ENCODE measurements at regions not wholly inside any gene's neighbourhood (a gene's known extent, or its start where the extent isn't known, plus 50 kb on each side); places are given as distances from the start of the nearest gene placed in this dataset.

DNA sequence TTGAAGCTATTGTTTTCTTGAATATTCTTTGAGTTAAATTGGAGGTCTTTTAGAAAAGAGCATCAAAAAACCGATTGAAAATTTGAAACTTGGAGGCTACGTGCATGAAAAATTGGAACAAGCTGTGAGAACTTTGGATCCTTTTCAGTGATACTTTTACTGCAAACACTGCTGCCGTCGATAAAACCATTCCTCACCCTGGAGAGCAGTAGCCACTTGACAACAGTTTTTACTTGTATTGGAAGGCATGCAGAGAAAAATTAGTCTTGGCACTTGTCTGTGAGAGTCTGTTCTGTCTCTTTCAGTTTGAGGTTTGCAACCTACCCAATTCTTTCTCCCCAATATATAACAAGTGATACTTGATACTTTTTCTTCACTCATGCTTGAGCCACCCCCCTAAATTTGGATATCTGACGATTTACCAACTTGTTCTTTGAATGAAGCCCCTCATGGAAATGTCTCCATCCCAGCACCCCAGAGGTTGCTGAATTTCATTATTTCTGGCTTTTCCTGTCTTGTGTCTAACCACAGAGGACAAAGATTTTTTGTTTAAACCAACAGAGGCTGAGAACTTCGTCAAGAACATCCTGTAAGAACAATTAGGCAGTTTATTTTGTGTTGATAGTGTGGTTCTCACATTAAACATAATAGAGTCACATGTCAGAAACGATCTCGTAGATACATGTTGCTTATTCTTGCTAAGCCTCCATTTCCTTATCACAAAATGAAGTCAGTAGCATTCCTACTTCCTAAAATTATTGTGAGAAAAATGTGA lies 307.3 kb upstream of the PLSCR5 start:
- Mint-ChIP-seq H3K27me3 (ENCODE audit: low read depth) (no peaks in the 10 kb centered on the region), H3K36me3 (no peaks in the 10 kb centered on the region), H3K27ac (no peak overlapping the region), H3K4me3 (no peak overlapping the region), H3K9me3 (peaks cover 16% of the 10 kb centered on the region), H3K4me1 (no peaks in the 10 kb centered on the region; the same call in 1 of the 2 replicates)
- ChIA-PET POLR2A (no interaction called here), CTCF (no interaction called here)
- no peak for DNase-seq (ENCODE audit: low spot score)
- no peak for ATAC-seq
- TF ChIP-seq ELF4 (CRISPR knock-in tag; IDR thresholded peaks at IDR 0.05; ENCODE audit: low read depth): no peak
- TF ChIP-seq, protein P1, sequence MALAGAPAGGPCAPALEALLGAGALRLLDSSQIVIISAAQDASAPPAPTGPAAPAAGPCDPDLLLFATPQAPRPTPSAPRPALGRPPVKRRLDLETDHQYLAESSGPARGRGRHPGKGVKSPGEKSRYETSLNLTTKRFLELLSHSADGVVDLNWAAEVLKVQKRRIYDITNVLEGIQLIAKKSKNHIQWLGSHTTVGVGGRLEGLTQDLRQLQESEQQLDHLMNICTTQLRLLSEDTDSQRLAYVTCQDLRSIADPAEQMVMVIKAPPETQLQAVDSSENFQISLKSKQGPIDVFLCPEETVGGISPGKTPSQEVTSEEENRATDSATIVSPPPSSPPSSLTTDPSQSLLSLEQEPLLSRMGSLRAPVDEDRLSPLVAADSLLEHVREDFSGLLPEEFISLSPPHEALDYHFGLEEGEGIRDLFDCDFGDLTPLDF (CRISPR knock-in tag; IDR thresholded peaks at IDR 0.05): no peak
- TF ChIP-seq, protein P2, sequence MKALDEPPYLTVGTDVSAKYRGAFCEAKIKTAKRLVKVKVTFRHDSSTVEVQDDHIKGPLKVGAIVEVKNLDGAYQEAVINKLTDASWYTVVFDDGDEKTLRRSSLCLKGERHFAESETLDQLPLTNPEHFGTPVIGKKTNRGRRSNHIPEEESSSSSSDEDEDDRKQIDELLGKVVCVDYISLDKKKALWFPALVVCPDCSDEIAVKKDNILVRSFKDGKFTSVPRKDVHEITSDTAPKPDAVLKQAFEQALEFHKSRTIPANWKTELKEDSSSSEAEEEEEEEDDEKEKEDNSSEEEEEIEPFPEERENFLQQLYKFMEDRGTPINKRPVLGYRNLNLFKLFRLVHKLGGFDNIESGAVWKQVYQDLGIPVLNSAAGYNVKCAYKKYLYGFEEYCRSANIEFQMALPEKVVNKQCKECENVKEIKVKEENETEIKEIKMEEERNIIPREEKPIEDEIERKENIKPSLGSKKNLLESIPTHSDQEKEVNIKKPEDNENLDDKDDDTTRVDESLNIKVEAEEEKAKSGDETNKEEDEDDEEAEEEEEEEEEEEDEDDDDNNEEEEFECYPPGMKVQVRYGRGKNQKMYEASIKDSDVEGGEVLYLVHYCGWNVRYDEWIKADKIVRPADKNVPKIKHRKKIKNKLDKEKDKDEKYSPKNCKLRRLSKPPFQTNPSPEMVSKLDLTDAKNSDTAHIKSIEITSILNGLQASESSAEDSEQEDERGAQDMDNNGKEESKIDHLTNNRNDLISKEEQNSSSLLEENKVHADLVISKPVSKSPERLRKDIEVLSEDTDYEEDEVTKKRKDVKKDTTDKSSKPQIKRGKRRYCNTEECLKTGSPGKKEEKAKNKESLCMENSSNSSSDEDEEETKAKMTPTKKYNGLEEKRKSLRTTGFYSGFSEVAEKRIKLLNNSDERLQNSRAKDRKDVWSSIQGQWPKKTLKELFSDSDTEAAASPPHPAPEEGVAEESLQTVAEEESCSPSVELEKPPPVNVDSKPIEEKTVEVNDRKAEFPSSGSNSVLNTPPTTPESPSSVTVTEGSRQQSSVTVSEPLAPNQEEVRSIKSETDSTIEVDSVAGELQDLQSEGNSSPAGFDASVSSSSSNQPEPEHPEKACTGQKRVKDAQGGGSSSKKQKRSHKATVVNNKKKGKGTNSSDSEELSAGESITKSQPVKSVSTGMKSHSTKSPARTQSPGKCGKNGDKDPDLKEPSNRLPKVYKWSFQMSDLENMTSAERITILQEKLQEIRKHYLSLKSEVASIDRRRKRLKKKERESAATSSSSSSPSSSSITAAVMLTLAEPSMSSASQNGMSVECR (CRISPR knock-in tag; IDR thresholded peaks at IDR 0.05; ENCODE audit: borderline replicate concordance): no peak
- TF ChIP-seq ZNF138 (CRISPR knock-in tag; conservative IDR thresholded peaks at IDR 0.05): no peak
- no peak for TF ChIP-seq TEAD1 (CRISPR knock-in tag; IDR thresholded peaks at IDR 0.05)
- TF ChIP-seq IRF2 (CRISPR knock-in tag; IDR thresholded peaks at IDR 0.05; ENCODE audit: borderline replicate concordance, low read depth): no peak
- TF ChIP-seq TP53 (CRISPR knock-in tag; IDR thresholded peaks at IDR 0.05): no peak
- TF ChIP-seq ATF1 (CRISPR knock-in tag; IDR thresholded peaks at IDR 0.05): no peak
- TF ChIP-seq JAZF1 (CRISPR knock-in tag; IDR thresholded peaks at IDR 0.05): no peak
- no peak for TF ChIP-seq MXD4 (CRISPR knock-in tag; IDR thresholded peaks at IDR 0.05; ENCODE audit: borderline replicate concordance)

DNA sequence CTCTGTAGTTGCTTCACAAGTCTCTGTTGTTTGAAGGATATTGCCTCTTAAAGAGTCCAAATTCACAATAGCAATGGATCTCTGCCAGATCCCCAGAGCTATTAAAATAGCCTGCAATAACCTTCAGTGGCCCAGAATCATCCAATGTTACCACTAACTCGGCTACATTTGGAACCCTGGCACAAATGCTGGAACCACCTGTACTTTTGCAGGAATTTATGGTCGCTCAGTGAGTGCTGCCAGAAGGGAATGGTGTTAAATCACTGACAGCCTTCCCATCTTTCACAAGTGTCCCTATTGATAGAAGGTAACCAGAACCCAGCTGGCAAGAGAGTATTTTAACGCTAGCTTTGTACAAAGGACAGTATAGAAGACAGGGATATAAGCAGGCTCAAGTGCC lies 298.8 kb upstream of the PLSCR5 start:
- POLR2A ChIA-PET: no interaction called here

More for the DNA sequence above, 298.8 kb upstream of the PLSCR5 start:
- CTCF ChIA-PET: no interaction called here
- ATAC-seq (no peak), DNase-seq (ENCODE audit: low spot score) (no peak)
- H3K36me3 Mint-ChIP-seq: no peaks in the 10 kb centered on the region
- no peaks in the 10 kb centered on the region for H3K4me1 Mint-ChIP-seq
- no peak overlapping the region for H3K4me3 Mint-ChIP-seq
- TF ChIP-seq, protein P3, sequence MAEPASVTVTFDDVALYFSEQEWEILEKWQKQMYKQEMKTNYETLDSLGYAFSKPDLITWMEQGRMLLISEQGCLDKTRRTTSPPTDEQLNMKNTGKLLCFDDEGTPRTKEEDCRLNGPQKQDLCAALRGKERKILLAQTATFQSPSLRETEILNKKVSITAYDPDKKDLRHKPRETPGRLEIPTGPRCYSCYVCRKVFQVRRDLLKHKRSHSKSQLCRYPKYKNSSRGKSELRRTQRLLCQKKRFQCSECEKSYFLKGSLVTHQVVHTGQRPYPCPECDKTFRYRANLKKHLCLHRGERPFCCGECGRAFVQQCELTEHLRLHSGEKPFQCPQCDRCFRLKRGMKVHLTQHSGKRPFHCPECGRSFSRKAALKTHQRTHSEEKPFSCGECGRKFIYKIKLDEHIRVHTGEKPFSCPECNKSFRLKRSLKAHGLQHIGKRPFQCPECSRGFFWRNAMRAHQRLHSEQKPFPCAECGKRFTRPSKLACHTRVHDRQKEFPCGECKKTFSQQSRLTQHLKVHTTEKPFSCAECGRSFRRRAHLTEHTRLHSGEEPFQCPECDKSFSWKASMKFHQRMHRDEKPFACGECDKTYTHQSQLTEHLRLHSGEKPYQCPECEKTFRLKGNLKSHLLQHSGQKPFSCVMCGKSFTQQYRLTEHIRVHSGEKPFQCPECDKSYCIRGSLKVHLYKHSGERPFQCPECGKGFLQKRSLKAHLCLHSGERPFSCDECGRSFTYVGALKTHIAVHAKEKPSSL (CRISPR knock-in tag; conservative IDR thresholded peaks at IDR 0.05): no peak
- no peak for TF ChIP-seq ZNF232 (CRISPR knock-in tag; IDR thresholded peaks at IDR 0.05)
- TF ChIP-seq, protein P4, sequence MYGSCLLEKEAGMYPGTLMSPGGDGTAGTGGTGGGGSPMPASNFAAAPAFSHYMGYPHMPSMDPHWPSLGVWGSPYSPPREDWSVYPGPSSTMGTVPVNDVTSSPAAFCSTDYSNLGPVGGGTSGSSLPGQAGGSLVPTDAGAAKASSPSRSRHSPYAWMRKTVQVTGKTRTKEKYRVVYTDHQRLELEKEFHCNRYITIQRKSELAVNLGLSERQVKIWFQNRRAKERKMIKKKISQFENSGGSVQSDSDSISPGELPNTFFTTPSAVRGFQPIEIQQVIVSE (CRISPR knock-in tag; IDR thresholded peaks at IDR 0.05; ENCODE audit: borderline replicate concordance): no peak
- TF ChIP-seq, protein P5, sequence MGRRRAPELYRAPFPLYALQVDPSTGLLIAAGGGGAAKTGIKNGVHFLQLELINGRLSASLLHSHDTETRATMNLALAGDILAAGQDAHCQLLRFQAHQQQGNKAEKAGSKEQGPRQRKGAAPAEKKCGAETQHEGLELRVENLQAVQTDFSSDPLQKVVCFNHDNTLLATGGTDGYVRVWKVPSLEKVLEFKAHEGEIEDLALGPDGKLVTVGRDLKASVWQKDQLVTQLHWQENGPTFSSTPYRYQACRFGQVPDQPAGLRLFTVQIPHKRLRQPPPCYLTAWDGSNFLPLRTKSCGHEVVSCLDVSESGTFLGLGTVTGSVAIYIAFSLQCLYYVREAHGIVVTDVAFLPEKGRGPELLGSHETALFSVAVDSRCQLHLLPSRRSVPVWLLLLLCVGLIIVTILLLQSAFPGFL (CRISPR knock-in tag; IDR thresholded peaks at IDR 0.05; ENCODE audit: borderline replicate concordance): no peak
- TF ChIP-seq PRRX2 (CRISPR knock-in tag; IDR thresholded peaks at IDR 0.05): no peak
- H3K27ac Mint-ChIP-seq: no peak overlapping the region
- no peaks in the 10 kb centered on the region for H3K27me3 Mint-ChIP-seq (ENCODE audit: low read depth)
- no peaks in the 10 kb centered on the region for H3K9me3 Mint-ChIP-seq

Data from WTC11 (cell line).